K562 (cell line): ENCODE measurements at regions not wholly inside any gene's neighbourhood (a gene's known extent, or its start where the extent isn't known, plus 50 kb on each side); places are given as distances from the start of the nearest gene placed in this dataset.
A peak's percentile ranks its signal among the peaks of the same experiment; 100 is the strongest.

Experiments
- ATAC-seq: fragments of 200-7000 bp; cut with Tn5 transposase; 3 replicates; pipeline ENCODE4 v1.9.1; 2020; ENCODE audit warnings: moderate library complexity
- BruUV-seq: library from RNA; stranded (reverse); fragments of 400-500 nt; replicated peaks from 2 replicates; lab custom pipeline; 2021; lab: Mats Ljungman, UMichigan
- CTCF ChIA-PET: fragments of 300-600 bp; formaldehyde crosslinking; extraction: SDS; loops from one replicate; lab custom pipeline; 2021; ENCODE audit warnings: low intra/inter-chr PET ratio; lab: Yijun Ruan, JAX
- POLR2A ChIA-PET: fragments of 300-600, 350-650 bp; sonication (Branson Sonifier 250); formaldehyde crosslinking; extraction: SDS; loops from one replicate; lab custom pipeline; 2021; ENCODE audit warnings: antibody characterized with exemption, inconsistent platforms; lab: Yijun Ruan, JAX
- DNase-seq, 4 experiments: peaks; one replicate each; pipeline versions ENCODE4 v3.0.0 to v3.0.0-alpha.2; 2011 to 2018; ENCODE audit warnings: low spot score in 3 of 4, mixed read lengths in 3 of 4; ENCODE audit errors: extremely low read depth in 1 of 4
- FAIRE-seq: peaks from 2 replicates; lab custom pipeline; 2011; peaks lifted over from hg19 to GRCh38; lab: Jason Lieb, UNC
- H2AFZ ChIP-seq: 2 replicates; pipeline ENCODE4 v1.6.0; 2011; ENCODE audit warnings: low read depth, low read length, control low read depth, inconsistent platforms
- H3K27ac ChIP-seq: fragments of 200-600 bp; 3 replicates; pipeline ENCODE4 v1.8.0; 2011; ENCODE audit warnings: low read depth, mild to moderate bottlenecking, control low read depth, inconsistent platforms, low read length, moderate library complexity, mixed read lengths; ENCODE audit errors: extremely low read depth
- H3K27me3 ChIP-seq, 2 experiments: fragments of 300-600 bp in 1 of 2; 2 replicates in 1 of 2; 3 replicates in 1 of 2; pipeline versions ENCODE4 v1.6.0 to v1.8.0; 2011; ENCODE audit warnings: inconsistent platforms in 2 of 2, low read length in 2 of 2, mild to moderate bottlenecking in 1 of 2, mixed read lengths in 1 of 2, moderate library complexity in 1 of 2; ENCODE audit not compliant: control insufficient read depth in 2 of 2, insufficient read depth in 2 of 2
- H3K36me3 ChIP-seq: fragments of 300-600 bp; 3 replicates; pipeline ENCODE4 v1.8.0; 2011; ENCODE audit warnings: mild to moderate bottlenecking, low read length, inconsistent platforms; ENCODE audit not compliant: control insufficient read depth, insufficient read depth
- H3K4me1 ChIP-seq, 2 experiments: fragments of 200-600 bp in 1 of 2; replicated peaks in 1 of 2; 2 replicates in 1 of 2; 3 replicates in 1 of 2; pipeline versions ENCODE4 v1.5.1 to v1.8.0; 2011; ENCODE audit warnings: inconsistent platforms in 2 of 2, low read length in 2 of 2, mild to moderate bottlenecking in 1 of 2, mixed read lengths in 1 of 2, moderate library complexity in 1 of 2; ENCODE audit not compliant: control insufficient read depth in 2 of 2, insufficient read depth in 2 of 2
- H3K4me2 ChIP-seq: 2 replicates; pipeline ENCODE4 v1.6.1; 2011; ENCODE audit warnings: low read length, control low read depth, inconsistent platforms, mixed read lengths; ENCODE audit not compliant: insufficient read depth
- H3K4me3 ChIP-seq: fragments of 200-600 bp; sonication (generic), shearing (Covaris generic); 2 replicates; pipeline ENCODE4 v1.5.1; 2016; ENCODE audit warnings: control low read depth, inconsistent platforms
- H3K79me2 ChIP-seq: fragments of 200-600 bp; 3 replicates; pipeline ENCODE4 v1.8.0; 2011; ENCODE audit warnings: low read length, inconsistent platforms; ENCODE audit not compliant: control insufficient read depth, insufficient read depth
- H3K9ac ChIP-seq, 2 experiments: 2 replicates each; pipeline versions ENCODE4 v1.6.0 to v1.6.1; 2011; ENCODE audit warnings: low read depth in 2 of 2, low read length in 2 of 2, control low read depth in 1 of 2, inconsistent platforms in 1 of 2, mild to moderate bottlenecking in 1 of 2, mixed read lengths in 1 of 2; ENCODE audit not compliant: insufficient read depth in 1 of 2
- H3K9me1 ChIP-seq: one replicate; pipeline ENCODE4 v1.6.0; 2011; ENCODE audit warnings: inconsistent platforms, mild to moderate bottlenecking, low read length, moderate library complexity; ENCODE audit not compliant: control insufficient read depth, insufficient read depth
- H3K9me3 ChIP-seq: replicated peaks from 2 replicates; pipeline ENCODE4 v1.5.1; 2011; ENCODE audit warnings: low read depth, low read length, inconsistent platforms; ENCODE audit not compliant: control insufficient read depth, insufficient read depth
- H4K20me1 ChIP-seq: replicated peaks from 2 replicates; pipeline ENCODE4 v1.6.1; 2011; ENCODE audit warnings: low read length, inconsistent platforms, mixed read lengths; ENCODE audit not compliant: control insufficient read depth, insufficient read depth
- BRCA1 ChIP-seq, 2 experiments: fragments of 450-650 bp in 1 of 2; sonication (generic) in 1 of 2; formaldehyde crosslinking in 1 of 2; IDR thresholded peaks; 2 replicates each; pipeline versions ENCODE4 v1.5.0 to v1.6.1; 2017 to 2020; ENCODE audit warnings: mild to moderate bottlenecking in 1 of 2, missing genetic modification reagents in 1 of 2
- CBX1 ChIP-seq: sonication (generic); IDR thresholded peaks from 2 replicates; pipeline ENCODE4 v1.6.1; 2016; ENCODE audit warnings: antibody characterized with exemption, low read depth, mild to moderate bottlenecking
- FUS ChIP-seq: fragments of 200-400 bp; formaldehyde crosslinking; optimal IDR thresholded peaks from 2 replicates; pipeline ENCODE3; 2017; ENCODE audit warnings: low read depth, low read length
- HMGN3 ChIP-seq: IDR thresholded peaks from 2 replicates; pipeline ENCODE4 v1.6.1; 2011; ENCODE audit warnings: borderline replicate concordance, low read depth, mild to moderate bottlenecking, mixed read lengths, low read length; ENCODE audit not compliant: insufficient read length; ENCODE audit errors: extremely low read depth
- KDM5B ChIP-seq: fragments of 200-600 bp; sonication (generic); IDR thresholded peaks from 2 replicates; pipeline ENCODE4 v1.6.1; 2012; ENCODE audit warnings: low read depth, mild to moderate bottlenecking, moderate library complexity, low read length, control low read depth, inconsistent platforms; ENCODE audit not compliant: insufficient replicate concordance
- MAFK ChIP-seq: IDR thresholded peaks from 2 replicates; pipeline ENCODE4 v1.6.1; 2011; ENCODE audit warnings: low read length, improper control_type of control experiment
- MAX ChIP-seq: sonication (generic); formaldehyde crosslinking; IDR thresholded peaks from 2 replicates; pipeline ENCODE4 v1.9.0; 2022; ENCODE audit warnings: mild to moderate bottlenecking, missing genetic modification reagents
- MCM2 ChIP-seq: fragments of 450-650 bp; IDR thresholded peaks from 2 replicates; pipeline ENCODE4 v1.6.1; 2017; ENCODE audit warnings: low read depth, mild to moderate bottlenecking
- PHTF2 ChIP-seq: fragments of 250-450 bp; sonication (Bioruptor Pico); IDR thresholded peaks from 2 replicates; pipeline ENCODE4 v1.5.0; 2021; ENCODE audit warnings: mild to moderate bottlenecking
- RB1 ChIP-seq: fragments of 450-650 bp; IDR thresholded peaks from 2 replicates; pipeline ENCODE4 v1.6.1; 2017; ENCODE audit warnings: low read depth, mild to moderate bottlenecking
- SETDB1 ChIP-seq: IDR thresholded peaks from one replicate; pipeline ENCODE4 v1.6.1; 2012; ENCODE audit warnings: low read length, control low read depth, inconsistent platforms
- SMAD3 ChIP-seq: fragments of 450-650 bp; formaldehyde crosslinking; conservative IDR thresholded peaks from 2 replicates; pipeline ENCODE4 v1.4.0; 2020; ENCODE audit warnings: mild to moderate bottlenecking
- TSC22D4 ChIP-seq: fragments of 450-650 bp; IDR thresholded peaks from 2 replicates; pipeline ENCODE4 v1.6.1; 2016; ENCODE audit warnings: missing genetic modification characterization, missing biosample characterization, control low read depth
- WGBS: fragments of 100-300 bp; shearing (Covaris generic); methylation state at CpG from one replicate; pipeline ENCODE4 v1.1.6; 2016; ENCODE audit warnings: low coverage, mixed read lengths; ENCODE audit not compliant: insufficient coverage; ENCODE audit errors: missing lambda C conversion rate; 5-methylcytosine and 5-hydroxymethylcytosine counted together
- in situ Hi-C: fragments of 300-500 bp; cut with MboI; formaldehyde crosslinking; loops from 4 replicates; pipeline ENCODE4 v1.15.0; 2018; ENCODE audit warnings: inconsistent platforms, mixed read lengths
- intact Hi-C: fragments of 100-400 bp; cut with micrococcal nuclease; formaldehyde crosslinking; loops from 2 replicates; pipeline ENCODE4 v1.14.2; 2022
- TF ChIP-seq, protein P1 (sequence below), 2 experiments: fragments of 450-650 bp in 1 of 2; sonication (generic) in 1 of 2; formaldehyde crosslinking in 1 of 2; IDR thresholded peaks in 1 of 2; conservative IDR thresholded peaks in 1 of 2; 2 replicates each; pipeline versions ENCODE4 v1.6.1 to v1.8.1; 2016 to 2023; ENCODE audit warnings: mild to moderate bottlenecking in 2 of 2, moderate library complexity in 2 of 2, inconsistent platforms in 1 of 2, missing genetic modification reagents in 1 of 2
- TF ChIP-seq, protein P2 (sequence below): sonication (generic); formaldehyde crosslinking; IDR thresholded peaks from 2 replicates; pipeline ENCODE4 v1.4.0; 2020; ENCODE audit warnings: mild to moderate bottlenecking, missing genetic modification reagents

- TF ChIP-seq KDM5B (peak; percentile 21), RB1 (peak; percentile 24; the same call in 1 of the 2 replicates), HMGN3 (peak; percentile 47), MCM2 (no peak), PHTF2 (no peak), SMAD3 (peak; percentile 65)
- TF ChIP-seq, protein P1, sequence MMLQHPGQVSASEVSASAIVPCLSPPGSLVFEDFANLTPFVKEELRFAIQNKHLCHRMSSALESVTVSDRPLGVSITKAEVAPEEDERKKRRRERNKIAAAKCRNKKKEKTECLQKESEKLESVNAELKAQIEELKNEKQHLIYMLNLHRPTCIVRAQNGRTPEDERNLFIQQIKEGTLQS (IDR thresholded peaks at IDR 0.05), result peak; percentile 89
- TF ChIP-seq, protein P1 (CRISPR knock-in tag; conservative IDR thresholded peaks at IDR 0.05), result peak; percentile 67
Observed at GRCh38 chr7:106775552-106775936, 89.5 kb upstream of the PIK3CG start (continued).

GRCh38 chr7:106775975-106776607 lies 89.0 kb upstream of the PIK3CG start:
- peaks cover 6% of the 10 kb centered on the region for H3K9me3 ChIP-seq
- intact Hi-C loops, result loop anchor here (1.0 to 10.0 kb wide), 3 partner anchors 115 to 491 kb away; partner anchors contain the start of genes CCDC71L and NAMPT
- H4K20me1 ChIP-seq, result no peaks in the 10 kb centered on the region
- BruUV-seq, result no TSS peak
- H3K79me2 ChIP-seq, result peaks cover 62% of the 10 kb centered on the region
- peak overlapping the region; percentile 94 for H3K27ac ChIP-seq
- peak overlapping the region; percentile 90 to 96 for H3K9ac ChIP-seq
- H3K36me3 ChIP-seq, result peaks cover 46% of the 10 kb centered on the region
- DNase-seq, result no peak
- no peaks in the 10 kb centered on the region for H3K27me3 ChIP-seq
- in situ Hi-C loops, result no loop called here
- peaks cover 12 to 59% of the 10 kb centered on the region in 2 experiments; a peak in 4 of 5 replicates for H3K4me1 ChIP-seq
- peak; percentile 2 for ATAC-seq
- H3K4me3 ChIP-seq, result peak overlapping the region; percentile 43
- peak overlapping the region; percentile 90 for H3K4me2 ChIP-seq
- no peaks in the 10 kb centered on the region for H3K9me1 ChIP-seq
- CTCF ChIA-PET, result interaction anchor here (0.9 kb wide), 1 partner anchor 115 kb away, joined by 3 read pairs; the partner anchor contains the start of gene CCDC71L
- FAIRE-seq, result peak; percentile 6
- 4% methylated on average over 3 of the region's 3 CpGs for WGBS
- POLR2A ChIA-PET, result interaction anchor here (0.6 to 3.2 kb wide), 24 partner anchors 9 to 596 kb away, joined by 3 to 23 read pairs (median 6); partner anchors contain the start of genes CCDC71L, HBP1 and NAMPT
- H2AFZ ChIP-seq, result peak overlapping the region; percentile 4; the same call in 1 of the 2 replicates
- TF ChIP-seq, protein P2, sequence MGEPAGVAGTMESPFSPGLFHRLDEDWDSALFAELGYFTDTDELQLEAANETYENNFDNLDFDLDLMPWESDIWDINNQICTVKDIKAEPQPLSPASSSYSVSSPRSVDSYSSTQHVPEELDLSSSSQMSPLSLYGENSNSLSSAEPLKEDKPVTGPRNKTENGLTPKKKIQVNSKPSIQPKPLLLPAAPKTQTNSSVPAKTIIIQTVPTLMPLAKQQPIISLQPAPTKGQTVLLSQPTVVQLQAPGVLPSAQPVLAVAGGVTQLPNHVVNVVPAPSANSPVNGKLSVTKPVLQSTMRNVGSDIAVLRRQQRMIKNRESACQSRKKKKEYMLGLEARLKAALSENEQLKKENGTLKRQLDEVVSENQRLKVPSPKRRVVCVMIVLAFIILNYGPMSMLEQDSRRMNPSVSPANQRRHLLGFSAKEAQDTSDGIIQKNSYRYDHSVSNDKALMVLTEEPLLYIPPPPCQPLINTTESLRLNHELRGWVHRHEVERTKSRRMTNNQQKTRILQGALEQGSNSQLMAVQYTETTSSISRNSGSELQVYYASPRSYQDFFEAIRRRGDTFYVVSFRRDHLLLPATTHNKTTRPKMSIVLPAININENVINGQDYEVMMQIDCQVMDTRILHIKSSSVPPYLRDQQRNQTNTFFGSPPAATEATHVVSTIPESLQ (CRISPR knock-in tag), result no peak
- TF ChIP-seq FUS (no peak), BRCA1 (IDR thresholded peaks at IDR 0.05) (no peak), BRCA1 (CRISPR knock-in tag; IDR thresholded peaks at IDR 0.05) (no peak), MAX (0 out of 2 replicates have a peak, but pooled peaks have one; percentile 39), CBX1 (no peak), SETDB1 (no peak), MAFK (no peak), TSC22D4 (tag) (no peak)
